GM04503 (cell line): ENCODE measurements at regions not wholly inside any gene's neighbourhood (a gene's known extent, or its start where the extent isn't known, plus 50 kb on each side); places are given as distances from the start of the nearest gene placed in this dataset.
A peak's percentile ranks its signal among the peaks of the same experiment; 100 is the strongest.
"Not testable (repeated sequence)": the region's sequence is repeated elsewhere in the genome, so short reads cannot be mapped to it uniquely, and the experiment has no call there.

Source experiments
- DNase-seq: peaks from one replicate; pipeline ENCODE4 v3.0.0-alpha.2; 2012; ENCODE audit warnings: low read depth

DNA sequence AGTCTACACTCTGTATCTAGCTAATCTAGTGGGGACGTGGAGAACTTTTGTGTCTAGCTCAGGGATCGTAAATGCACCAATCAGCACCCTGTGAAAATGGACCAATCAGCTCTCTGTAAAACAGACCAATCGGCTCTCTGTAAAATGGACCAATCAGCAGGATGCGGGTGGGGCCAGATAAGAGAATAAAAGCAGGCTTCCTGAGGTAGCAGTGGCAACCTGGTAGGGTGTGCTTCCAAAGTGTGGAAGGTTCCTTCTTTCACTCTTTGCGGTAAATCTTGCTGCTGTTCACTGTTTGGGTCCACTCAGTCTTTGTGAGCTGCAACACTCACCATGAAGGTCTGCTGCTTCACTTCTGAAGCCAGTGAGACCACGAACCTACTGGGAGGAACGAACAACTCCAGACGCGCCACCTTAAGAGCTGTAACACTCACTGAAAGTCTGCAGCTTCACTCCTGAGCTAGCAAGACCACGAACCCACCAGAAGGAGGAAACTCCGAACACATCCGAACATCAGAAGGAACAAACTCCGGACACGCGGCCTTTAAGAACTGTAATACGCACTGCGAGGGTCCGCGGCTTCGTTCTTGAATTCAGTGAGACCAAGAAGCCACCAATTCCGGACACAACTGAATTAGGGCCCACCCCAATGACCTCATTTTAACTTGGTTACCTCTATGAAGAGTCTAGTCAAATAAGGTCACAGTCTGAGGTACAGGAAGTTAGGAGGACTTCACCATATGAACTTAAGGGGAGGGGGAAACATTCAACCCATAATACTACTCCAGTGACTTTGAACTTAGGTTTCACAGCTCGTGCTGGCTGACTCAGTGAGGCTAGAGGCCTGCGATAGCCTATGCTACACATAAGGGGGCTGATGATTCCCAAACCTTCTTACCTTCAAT is 59.8 kb upstream of the LPGAT1 start:
- DNase-seq = not testable (repeated sequence)

DNA sequence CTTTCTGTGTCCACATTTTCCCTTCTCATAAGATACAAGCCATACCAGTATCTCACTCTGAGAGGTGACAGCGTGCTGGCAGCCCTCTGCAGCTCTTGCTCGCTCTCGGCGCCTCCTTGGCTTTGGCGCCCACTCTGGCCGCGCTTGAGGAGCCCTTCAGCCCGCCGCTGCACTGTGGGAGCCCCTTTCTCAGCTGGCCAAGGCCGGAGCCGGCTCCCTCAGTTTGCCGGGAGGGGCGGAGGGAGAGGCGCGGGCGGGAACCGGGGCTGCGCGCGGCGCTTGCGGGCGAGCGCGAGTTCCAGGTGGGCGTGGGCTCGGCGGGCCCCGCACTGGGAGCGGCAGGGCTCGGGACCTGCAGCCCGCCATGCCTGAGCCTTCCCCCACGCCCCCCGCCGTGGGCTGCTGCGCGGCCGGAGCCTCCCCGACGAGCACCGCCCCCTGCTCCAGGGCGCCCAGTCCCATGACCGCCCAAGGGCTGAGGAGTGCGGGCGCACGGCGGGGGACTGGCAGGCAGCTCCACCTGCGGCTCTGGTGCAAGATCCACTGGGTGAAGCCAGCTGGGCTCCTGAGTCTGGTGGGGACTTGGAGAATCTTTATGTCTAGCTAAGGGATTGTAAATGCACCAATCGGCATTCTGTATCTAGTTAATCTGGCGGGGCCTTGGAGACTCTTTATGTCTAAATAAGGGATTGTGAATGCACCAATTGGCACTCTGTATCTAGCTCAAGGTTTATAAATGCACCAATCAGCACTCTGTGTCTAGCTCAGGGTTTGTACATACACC is 58.9 kb upstream of the LPGAT1 start:
- DNase-seq = not testable (repeated sequence)

- DNase-seq = no peak
Observed at GRCh38 chr1:211886551-211886950, 56.0 kb upstream of the LPGAT1 start.

GRCh38 chr1:211885747-211886522 is 55.4 kb upstream of the LPGAT1 start:
- peak; percentile 11 for DNase-seq

- DNase-seq = no peak
Observed at GRCh38 chr1:211882381-211883004, 51.9 kb upstream of the LPGAT1 start.
